WTC11 (cell line): ENCODE measurements at regions not wholly inside any gene's neighbourhood (a gene's known extent, or its start where the extent isn't known, plus 50 kb on each side); places are given as distances from the start of the nearest gene placed in this dataset.

Source experiments
- ATAC-seq: fragments of 200-7000 bp; cut with Tn5 transposase; 2 replicates; pipeline ENCODE4 v1.10.0; 2021; ENCODE audit warnings: mild to moderate bottlenecking, moderate library complexity
- CTCF ChIA-PET: fragments of 300-600 bp; sonication (Branson Sonifier 250); formaldehyde crosslinking; loops from one replicate; lab custom pipeline; 2021; ENCODE audit warnings: antibody characterized with exemption; lab: Charles Lee
- POLR2A ChIA-PET: fragments of 350-600 bp; sonication (Branson Sonifier 250); formaldehyde crosslinking; loops from one replicate; lab custom pipeline; 2021; ENCODE audit warnings: antibody characterized with exemption; lab: Charles Lee
- DNase-seq: peaks from one replicate; pipeline ENCODE4 v3.0.0; 2021; ENCODE audit warnings: low spot score
- H3K27ac Mint-ChIP-seq: 2 replicates; pipeline ENCODE4 v1.8.0; 2021; ENCODE audit warnings: mixed read lengths
- H3K27me3 Mint-ChIP-seq: 2 replicates; pipeline ENCODE4 v1.8.0; 2021; ENCODE audit warnings: low read depth, mild to moderate bottlenecking, moderate library complexity, mixed read lengths
- H3K36me3 Mint-ChIP-seq: 2 replicates; pipeline ENCODE4 v1.8.0; 2021; ENCODE audit warnings: mixed read lengths
- H3K4me1 Mint-ChIP-seq: 2 replicates; pipeline ENCODE4 v1.8.0; 2022; ENCODE audit warnings: mixed read lengths
- H3K4me3 Mint-ChIP-seq: 2 replicates; pipeline ENCODE4 v1.8.0; 2021; ENCODE audit warnings: mild to moderate bottlenecking, moderate library complexity, mixed read lengths
- H3K9me3 Mint-ChIP-seq: 2 replicates; pipeline ENCODE4 v1.8.0; 2021; ENCODE audit warnings: mixed read lengths
- ATF2 ChIP-seq: sonication (generic); formaldehyde crosslinking; IDR thresholded peaks from 2 replicates; pipeline ENCODE4 v1.8.1; 2022; ENCODE audit warnings: low read depth, missing genetic modification reagents, borderline replicate concordance
- ERG ChIP-seq: fragments of 250-450 bp; sonication (Bioruptor Pico); IDR thresholded peaks from 2 replicates; pipeline ENCODE4 v1.8.0; 2021; ENCODE audit warnings: mild to moderate bottlenecking
- ETV6 ChIP-seq: sonication (generic); formaldehyde crosslinking; IDR thresholded peaks from 2 replicates; pipeline ENCODE4 v1.8.1; 2022; ENCODE audit warnings: mild to moderate bottlenecking, missing genetic modification reagents
- FOXP1 ChIP-seq: sonication (generic); formaldehyde crosslinking; IDR thresholded peaks from 2 replicates; pipeline ENCODE4 v1.8.0; 2022; ENCODE audit warnings: missing genetic modification reagents, mild to moderate bottlenecking, moderate library complexity, borderline replicate concordance
- GRHL2 ChIP-seq: fragments of 250-450 bp; sonication (Bioruptor Pico); IDR thresholded peaks from 2 replicates; pipeline ENCODE4 v1.8.0; 2022; ENCODE audit warnings: mild to moderate bottlenecking, moderate library complexity; ENCODE audit not compliant: insufficient replicate concordance, severe bottlenecking
- IRF1 ChIP-seq: sonication (generic); formaldehyde crosslinking; IDR thresholded peaks from 2 replicates; pipeline ENCODE4 v1.8.0; 2023; ENCODE audit warnings: missing genetic modification reagents
- MLX ChIP-seq: sonication (generic); formaldehyde crosslinking; IDR thresholded peaks from 2 replicates; pipeline ENCODE4 v1.8.1; 2023; ENCODE audit warnings: mild to moderate bottlenecking, missing genetic modification reagents, moderate library complexity
- MYBL2 ChIP-seq: sonication (generic); formaldehyde crosslinking; IDR thresholded peaks from 2 replicates; pipeline ENCODE4 v1.8.1; 2023; ENCODE audit warnings: mild to moderate bottlenecking, moderate library complexity, missing genetic modification reagents
- NR1H2 ChIP-seq: sonication (generic); formaldehyde crosslinking; IDR thresholded peaks from 2 replicates; pipeline ENCODE4 v1.9.0; 2021; ENCODE audit warnings: mild to moderate bottlenecking, moderate library complexity, missing genetic modification reagents
- NR2C2 ChIP-seq: sonication (generic); formaldehyde crosslinking; IDR thresholded peaks from 2 replicates; pipeline ENCODE4 v1.8.0; 2022; ENCODE audit warnings: mild to moderate bottlenecking, missing genetic modification reagents
- NR3C1 ChIP-seq: sonication (generic); formaldehyde crosslinking; conservative IDR thresholded peaks from 2 replicates; pipeline ENCODE4 v1.8.1; 2023; ENCODE audit warnings: low read depth, mild to moderate bottlenecking, missing genetic modification reagents
- PREB ChIP-seq: sonication (generic); formaldehyde crosslinking; IDR thresholded peaks from 2 replicates; pipeline ENCODE4 v1.8.1; 2022; ENCODE audit warnings: mild to moderate bottlenecking, missing genetic modification reagents, moderate library complexity, borderline replicate concordance
- TEAD1 ChIP-seq: sonication (generic); formaldehyde crosslinking; IDR thresholded peaks from 2 replicates; pipeline ENCODE4 v1.8.0; 2022; ENCODE audit warnings: mild to moderate bottlenecking, missing genetic modification reagents
- USF1 ChIP-seq: sonication (generic); formaldehyde crosslinking; IDR thresholded peaks from 2 replicates; pipeline ENCODE4 v1.8.0; 2022; ENCODE audit warnings: mild to moderate bottlenecking, missing genetic modification reagents
- USF2 ChIP-seq: sonication (generic); formaldehyde crosslinking; IDR thresholded peaks from 2 replicates; pipeline ENCODE4 v1.8.1; 2023; ENCODE audit warnings: mild to moderate bottlenecking, missing genetic modification reagents, moderate library complexity
- ZMAT4 ChIP-seq: fragments of 250-450 bp; sonication (Bioruptor Pico); IDR thresholded peaks from 2 replicates; pipeline ENCODE4 v1.9.0; 2021; ENCODE audit warnings: mild to moderate bottlenecking
- ZNF138 ChIP-seq: sonication (generic); formaldehyde crosslinking; conservative IDR thresholded peaks from 2 replicates; pipeline ENCODE4 v1.8.1; 2022; ENCODE audit warnings: mild to moderate bottlenecking, moderate library complexity, missing genetic modification reagents
- ZNF263 ChIP-seq: sonication (generic); formaldehyde crosslinking; IDR thresholded peaks from 2 replicates; pipeline ENCODE4 v1.8.1; 2022; ENCODE audit warnings: low read depth, mild to moderate bottlenecking, moderate library complexity, missing genetic modification reagents
- ZNF317 ChIP-seq: sonication (generic); formaldehyde crosslinking; IDR thresholded peaks from 2 replicates; pipeline ENCODE4 v1.8.1; 2023; ENCODE audit warnings: low read depth, mild to moderate bottlenecking, moderate library complexity, missing genetic modification reagents, borderline replicate concordance
- ZNF416 ChIP-seq: fragments of 250-450 bp; sonication (Bioruptor Pico); IDR thresholded peaks from 2 replicates; pipeline ENCODE4 v1.9.0; 2021; ENCODE audit warnings: mild to moderate bottlenecking, inconsistent platforms
- ZNF423 ChIP-seq: fragments of 250-450 bp; sonication (Bioruptor Pico); IDR thresholded peaks from 2 replicates; pipeline ENCODE4 v2.1.2; 2022; ENCODE audit warnings: mild to moderate bottlenecking, moderate library complexity
- ZSCAN18 ChIP-seq: fragments of 250-450 bp; sonication (Bioruptor Pico); IDR thresholded peaks from 2 replicates; pipeline ENCODE4 v2.1.2; 2022; ENCODE audit warnings: mild to moderate bottlenecking, moderate library complexity

- TF ChIP-seq ATF2 (CRISPR knock-in tag) (no peak), ZNF416 (no peak), ETV6 (CRISPR knock-in tag) (no peak), ZNF138 (CRISPR knock-in tag) (no peak), ZMAT4 (CRISPR knock-in tag) (no peak), NR3C1 (CRISPR knock-in tag) (no peak), ZNF317 (no peak), TEAD1 (CRISPR knock-in tag) (no peak)
Observed at GRCh38 chr18:55097456-55098170, 138.4 kb upstream of the CCDC68 start (continued).

GRCh38 chr18:55096263-55096951 lies 137.1 kb upstream of the CCDC68 start:
- DNase-seq (peak; percentile 42), ATAC-seq (peak; percentile 99)
- H3K9me3 Mint-ChIP-seq: no peaks in the 10 kb centered on the region
- no peaks in the 10 kb centered on the region for H3K36me3 Mint-ChIP-seq
- TF ChIP-seq MLX (CRISPR knock-in tag) (no peak), USF2 (CRISPR knock-in tag) (peak; percentile 76), USF1 (CRISPR knock-in tag) (peak; percentile 68; the same call in 1 of the 2 replicates)
- ChIA-PET POLR2A (interaction anchor here (0.5 kb wide), 1 partner anchor 482 kb away, joined by 3 read pairs; no protein-coding TSS in a partner anchor), CTCF (no interaction called here)
- H3K27ac Mint-ChIP-seq: no peak overlapping the region
- H3K4me1 Mint-ChIP-seq: peaks cover 13% of the 10 kb centered on the region
- no peak overlapping the region for H3K4me3 Mint-ChIP-seq
- H3K27me3 Mint-ChIP-seq: no peaks in the 10 kb centered on the region; the same call in 1 of the 2 replicates

GRCh38 chr18:55095584-55095983 lies 136.3 kb upstream of the CCDC68 start:
- DNase-seq: no peak
- no peak for ATAC-seq
- no peak overlapping the region for H3K4me3 Mint-ChIP-seq
- H3K27me3 Mint-ChIP-seq: no peaks in the 10 kb centered on the region; the same call in 1 of the 2 replicates
- peaks cover 13% of the 10 kb centered on the region for H3K4me1 Mint-ChIP-seq
- H3K27ac Mint-ChIP-seq: no peak overlapping the region
- no peaks in the 10 kb centered on the region for H3K9me3 Mint-ChIP-seq
- H3K36me3 Mint-ChIP-seq: no peaks in the 10 kb centered on the region
- ChIA-PET POLR2A (no interaction called here), CTCF (no interaction called here)
- no peak for TF ChIP-seq PREB
- TF ChIP-seq ZNF317: no peak
- no peak for TF ChIP-seq ETV6 (CRISPR knock-in tag)
- TF ChIP-seq ZNF423 (CRISPR knock-in tag): no peak
- no peak for TF ChIP-seq ZSCAN18 (CRISPR knock-in tag)
- no peak for TF ChIP-seq FOXP1
- no peak for TF ChIP-seq IRF1 (CRISPR knock-in tag)
- TF ChIP-seq ZNF416: no peak
- TF ChIP-seq NR1H2 (CRISPR knock-in tag): no peak
- TF ChIP-seq ZNF263 (CRISPR knock-in tag): no peak
- TF ChIP-seq NR2C2 (CRISPR knock-in tag): no peak
- no peak for TF ChIP-seq ERG
- no peak for TF ChIP-seq GRHL2 (CRISPR knock-in tag)
- no peak for TF ChIP-seq MYBL2 (CRISPR knock-in tag)
